ENCODE measurements at regions not wholly inside any gene's neighbourhood (a gene's known extent, or its start where the extent isn't known, plus 50 kb on each side); places are given as distances from the start of the nearest gene placed in this dataset.
"Not testable (repeated sequence)": the region's sequence is repeated elsewhere in the genome, so short reads cannot be mapped to it uniquely, and the experiment has no call there.

- no peak for DNase-seq
- no peaks in the 10 kb centered on the region for H3K27me3 ChIP-seq
- WGBS, 3 donors, result 3 to 9% (median 6%) methylated on average over 1 of the region's 1 CpG
- H3K36me3 ChIP-seq, result no peaks in the 10 kb centered on the region
- no peak overlapping the region for H3K4me3 ChIP-seq
- TF ChIP-seq POLR2A (IDR thresholded peaks at IDR 0.05), result no peak
- no peak for TF ChIP-seq EP300 (IDR thresholded peaks at IDR 0.05)
- no peak for TF ChIP-seq CTCF (IDR thresholded peaks at IDR 0.05)
- no peaks in the 10 kb centered on the region for H3K9me3 ChIP-seq
- H3K4me1 ChIP-seq (ENCODE audit: insufficient read depth), result no peaks in the 10 kb centered on the region
- intact Hi-C loops (cut with DNase I), result no loop called here
- no peak overlapping the region for H3K27ac ChIP-seq
These were observed 404.3 kb downstream of the HLX start for GRCh38 chr1:221283532-221283931.

GRCh38 chr1:221284028-221284427, 404.8 kb downstream of the HLX start:
- Histone ChIP-seq H3K4me1 (ENCODE audit: insufficient read depth) (no peaks in the 10 kb centered on the region), H3K27me3 (no peaks in the 10 kb centered on the region), H3K4me3 (no peak overlapping the region), H3K9me3 (no peaks in the 10 kb centered on the region), H3K36me3 (no peaks in the 10 kb centered on the region), H3K27ac (no peak overlapping the region)
- 3 to 22% (median 9%) methylated on average over 1 of the region's 1 CpG for WGBS, 3 donors
- no peak for TF ChIP-seq CTCF (IDR thresholded peaks at IDR 0.05)
- TF ChIP-seq POLR2A (IDR thresholded peaks at IDR 0.05), result no peak
- no peak for TF ChIP-seq EP300 (IDR thresholded peaks at IDR 0.05)
- no peak for DNase-seq
- intact Hi-C loops (cut with DNase I), result no loop called here

- H3K36me3 ChIP-seq; H3K4me1 ChIP-seq (ENCODE audit: insufficient read depth); H3K27ac ChIP-seq; DNase-seq; H3K27me3 ChIP-seq; H3K4me3 ChIP-seq; intact Hi-C loops (cut with DNase I); H3K9me3 ChIP-seq: not testable (repeated sequence)
- 56 to 81% (median 62%) methylated on average over 14 of the region's 14 CpGs for WGBS, 3 donors
These were observed 405.7 kb downstream of the HLX start for GRCh38 chr1:221284991-221285390.

- WGBS, 3 donors, result 95 to 97% (median 97%) methylated on average over 40 to 45 of the region's 45 CpGs
- intact Hi-C loops (cut with DNase I); H3K4me3 ChIP-seq; H3K4me1 ChIP-seq (ENCODE audit: insufficient read depth); H3K27ac ChIP-seq; H3K36me3 ChIP-seq; H3K27me3 ChIP-seq; DNase-seq; H3K9me3 ChIP-seq: not testable (repeated sequence)
These were observed 406.4 kb downstream of the HLX start for GRCh38 chr1:221285458-221286210.

- no peak for DNase-seq
These were observed 407.2 kb downstream of the HLX start for GRCh38 chr1:221286399-221286798.

More at GRCh38 chr1:221286399-221286798, 407.2 kb downstream of the HLX start:
- no peak for TF ChIP-seq EP300 (IDR thresholded peaks at IDR 0.05)
- TF ChIP-seq CTCF (IDR thresholded peaks at IDR 0.05), result no peak
- no peaks in the 10 kb centered on the region for H3K4me1 ChIP-seq (ENCODE audit: insufficient read depth)
- no peaks in the 10 kb centered on the region for H3K9me3 ChIP-seq
- H3K27me3 ChIP-seq, result no peaks in the 10 kb centered on the region
- 23 to 42% (median 41%) methylated on average over 1 of the region's 1 CpG for WGBS, 3 donors
- no peak overlapping the region for H3K27ac ChIP-seq
- no peak overlapping the region for H3K4me3 ChIP-seq
- no peaks in the 10 kb centered on the region for H3K36me3 ChIP-seq
- intact Hi-C loops (cut with DNase I), result no loop called here
